8988T (cell line): ENCODE measurements at regions not wholly inside any gene's neighbourhood (a gene's known extent, or its start where the extent isn't known, plus 50 kb on each side); places are given as distances from the start of the nearest gene placed in this dataset.
"Not testable (repeated sequence)": the region's sequence is repeated elsewhere in the genome, so short reads cannot be mapped to it uniquely, and the experiment has no call there.

Experiments used
- DNase-seq: peaks from one replicate; pipeline ENCODE4 v3.0.0; 2011

DNA sequence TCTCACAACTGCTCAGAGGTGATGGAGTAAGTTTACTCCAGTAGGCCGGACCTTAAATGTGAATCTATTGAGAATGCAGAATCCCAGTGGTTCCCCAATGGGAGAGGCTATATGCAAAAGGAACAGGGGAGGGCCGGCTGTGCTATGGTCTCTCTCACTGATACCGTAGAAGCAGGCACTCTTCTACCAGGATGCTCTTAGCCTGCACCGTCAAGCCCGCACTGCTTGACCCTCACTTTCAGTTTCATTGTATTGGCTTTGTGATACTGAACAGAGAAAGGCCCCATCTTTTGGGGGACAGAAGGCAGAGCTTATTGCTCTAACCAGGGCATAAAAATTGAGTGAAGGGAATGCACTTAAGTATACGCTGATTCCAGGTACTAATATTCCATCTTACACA is 615.0 kb upstream of the RGMB start:
- no peak for DNase-seq

DNA sequence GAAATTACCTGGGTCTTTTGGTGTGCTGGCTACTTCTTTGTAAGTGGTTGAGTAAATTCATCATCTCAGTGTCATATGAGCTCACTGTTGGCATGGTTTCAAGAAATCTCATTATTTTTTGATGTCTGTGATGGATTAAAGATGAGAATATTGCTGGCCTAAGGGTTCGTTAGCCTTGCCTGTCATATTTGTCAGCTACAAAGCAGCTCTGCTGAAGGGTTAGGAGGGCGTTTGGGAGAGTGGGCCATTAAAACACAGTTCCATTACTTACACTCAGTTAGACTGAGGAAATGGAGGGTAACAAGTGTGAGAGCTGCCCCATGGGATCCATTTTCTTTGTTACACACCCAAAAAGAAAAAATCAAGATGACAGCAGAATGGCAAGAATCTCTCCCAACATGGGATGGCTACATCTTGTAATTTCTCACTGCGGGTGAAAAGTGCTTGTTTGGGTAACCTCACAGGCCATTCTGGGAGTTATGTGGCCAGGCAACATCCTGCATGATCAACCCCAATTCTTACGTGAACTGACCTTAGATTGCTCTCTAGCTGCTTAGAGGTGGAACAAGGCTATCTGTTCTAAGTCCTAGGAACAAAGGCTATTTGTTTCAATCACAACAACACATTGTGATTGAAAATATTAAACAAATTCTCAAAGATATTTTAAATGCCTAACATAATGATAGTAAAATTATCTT is 609.5 kb upstream of the RGMB start:
- DNase-seq: no peak

DNA sequence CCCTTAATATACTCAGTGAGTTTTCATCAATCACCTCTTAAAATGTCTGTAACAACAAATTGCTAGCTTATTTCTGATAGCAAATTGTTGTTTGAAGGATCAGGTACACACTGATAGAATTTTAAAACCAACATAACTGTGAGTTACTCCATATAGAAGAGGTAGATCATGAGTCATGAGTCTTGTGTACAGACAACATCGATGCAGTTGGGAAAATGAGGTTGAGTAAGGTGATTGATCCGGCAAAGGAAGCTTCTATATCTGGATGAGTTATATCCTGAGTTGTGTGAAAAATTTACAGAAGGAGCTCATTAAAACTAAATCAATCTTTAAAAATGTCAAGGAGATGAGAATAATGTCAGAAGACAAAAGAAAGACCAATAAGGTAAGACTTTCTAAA is 604.6 kb upstream of the RGMB start:
- no peak for DNase-seq

DNA sequence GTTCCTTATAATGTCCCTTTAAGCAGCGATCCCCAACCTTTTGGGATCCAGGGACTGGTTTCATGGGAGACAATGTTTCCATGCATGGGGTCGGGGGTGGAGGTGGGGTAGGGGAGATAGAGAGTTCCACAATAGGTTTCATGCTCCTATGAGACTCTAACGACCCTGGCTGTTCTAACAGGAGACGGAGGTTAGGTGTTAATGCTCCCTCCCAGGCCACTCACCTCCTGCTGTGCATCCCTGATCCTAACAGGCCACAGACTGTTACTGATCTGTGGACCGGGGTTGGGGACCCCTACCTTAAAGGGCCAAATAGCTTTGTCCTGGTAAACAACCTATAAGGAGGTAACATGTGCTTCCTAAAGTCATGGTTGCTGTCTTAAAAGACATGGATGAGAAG is 602.5 kb upstream of the RGMB start:
- no peak for DNase-seq

DNA sequence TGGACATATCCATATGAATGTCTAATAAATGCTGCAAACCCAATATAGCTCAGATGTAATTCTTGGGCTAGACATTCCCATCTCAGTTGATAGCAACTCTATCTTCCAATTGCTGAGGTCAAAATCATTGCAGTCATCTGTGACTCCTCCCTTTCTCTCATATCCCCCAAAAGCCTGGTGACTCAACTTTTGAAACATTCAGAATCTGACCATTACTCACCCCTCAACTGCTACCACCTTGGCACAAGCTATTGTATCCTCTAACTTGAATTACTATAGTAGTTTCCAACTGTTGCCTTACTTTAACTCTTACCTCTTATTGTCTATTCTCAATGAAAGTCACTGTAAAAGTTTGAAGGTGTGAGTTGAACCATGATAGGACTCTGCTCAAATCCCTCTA is 600.1 kb upstream of the RGMB start:
- no peak for DNase-seq

DNA sequence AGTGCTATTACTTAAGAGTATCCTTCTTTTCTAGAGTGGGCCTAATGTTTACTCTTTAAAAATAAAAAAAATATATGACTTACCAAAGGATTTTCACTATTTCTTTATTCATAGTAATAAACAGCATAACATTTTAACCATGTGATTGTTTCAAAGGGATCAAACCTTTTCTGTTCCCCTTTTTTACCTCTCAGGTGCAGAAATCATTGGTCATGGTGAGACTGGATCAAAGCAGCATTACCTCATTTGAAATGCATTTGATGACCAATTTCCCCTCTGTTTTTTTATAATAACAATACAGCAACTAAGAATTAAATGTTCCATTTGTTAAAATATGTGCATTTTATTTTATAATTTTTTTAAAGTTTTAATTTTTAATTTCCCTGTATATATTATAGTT is 598.0 kb upstream of the RGMB start:
- no peak for DNase-seq

DNA sequence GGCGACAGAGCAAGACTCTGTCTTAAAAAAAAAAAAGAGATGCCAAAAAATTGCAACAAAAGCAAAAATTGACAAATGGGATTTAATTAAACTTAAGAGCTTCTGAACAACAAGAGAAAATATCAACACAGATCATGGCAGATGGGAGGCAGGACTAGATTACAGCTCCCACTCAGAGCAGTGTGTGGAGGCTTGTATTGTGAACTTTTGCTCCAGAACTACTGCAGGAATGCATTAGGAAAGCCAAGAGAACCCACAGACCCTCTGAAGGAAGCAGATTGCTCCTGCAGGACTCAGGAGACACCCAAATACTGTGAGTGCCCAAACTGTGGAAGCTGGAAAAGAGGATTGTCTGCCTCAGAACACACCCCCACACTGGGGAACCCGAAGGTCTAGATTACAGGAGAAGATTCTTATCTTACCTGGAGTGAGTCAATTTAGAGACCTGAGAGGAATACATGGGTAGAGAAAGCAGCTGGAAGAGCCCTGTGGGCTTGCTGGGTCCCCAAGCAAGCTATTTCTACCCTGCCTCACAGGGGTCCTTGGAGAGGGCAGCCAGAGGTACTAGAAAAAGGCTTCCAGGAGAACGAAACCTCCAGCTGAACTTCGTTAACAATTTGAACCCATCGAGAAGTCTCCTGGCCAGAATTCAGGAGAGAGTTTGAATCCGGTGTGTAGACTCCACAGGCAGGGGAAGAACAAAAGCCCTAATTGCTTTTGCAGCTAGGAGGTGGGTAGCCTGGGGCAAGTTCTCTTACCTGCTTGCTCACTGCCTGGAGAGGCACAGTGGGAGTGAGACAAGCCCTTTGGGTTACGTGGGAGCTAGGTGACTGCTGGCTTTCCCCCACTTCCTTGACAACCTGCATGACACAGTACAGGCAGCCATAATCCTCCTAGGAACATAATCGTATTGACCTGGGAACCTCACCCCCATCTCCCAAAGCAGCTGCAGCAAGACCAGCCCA is 593.4 kb upstream of the RGMB start:
- DNase-seq: no peak

DNA sequence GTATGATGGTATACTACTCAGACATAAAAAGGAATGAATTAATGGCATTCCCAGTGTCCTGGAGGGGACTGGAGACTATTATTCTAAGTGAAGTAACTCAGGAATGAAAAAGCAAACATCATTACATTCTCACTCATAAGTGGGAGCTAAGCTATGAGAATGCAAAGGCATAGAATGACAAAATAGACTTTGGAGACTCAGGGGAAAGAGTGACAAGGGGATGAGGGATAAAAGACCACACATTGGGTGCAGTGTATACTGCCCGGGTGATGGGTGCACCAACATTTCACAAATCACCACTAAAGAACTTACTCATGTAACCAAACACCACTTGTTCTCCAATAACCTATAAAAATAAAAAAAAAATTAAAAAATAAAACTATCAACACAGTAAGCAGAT is 587.3 kb upstream of the RGMB start:
- no peak for DNase-seq

DNA sequence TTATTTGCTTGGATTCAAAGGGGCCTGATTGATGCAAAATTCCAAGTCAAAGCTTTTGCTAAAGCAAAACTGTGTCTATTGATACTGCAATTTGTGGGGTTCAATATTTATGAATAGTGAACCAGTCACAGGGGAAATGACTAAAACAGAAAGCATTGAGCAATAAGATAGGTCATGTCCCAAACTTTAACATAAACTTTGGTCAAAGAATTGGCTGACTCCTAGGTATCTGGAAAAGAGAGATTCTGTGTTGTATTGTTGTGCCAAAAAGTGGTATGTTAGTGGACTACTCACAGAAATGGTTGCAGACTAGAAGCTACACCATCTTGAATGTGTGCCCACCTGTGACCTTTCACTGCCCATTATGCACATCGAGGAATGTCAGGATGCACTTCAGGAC is 585.5 kb upstream of the RGMB start:
- DNase-seq: no peak

DNA sequence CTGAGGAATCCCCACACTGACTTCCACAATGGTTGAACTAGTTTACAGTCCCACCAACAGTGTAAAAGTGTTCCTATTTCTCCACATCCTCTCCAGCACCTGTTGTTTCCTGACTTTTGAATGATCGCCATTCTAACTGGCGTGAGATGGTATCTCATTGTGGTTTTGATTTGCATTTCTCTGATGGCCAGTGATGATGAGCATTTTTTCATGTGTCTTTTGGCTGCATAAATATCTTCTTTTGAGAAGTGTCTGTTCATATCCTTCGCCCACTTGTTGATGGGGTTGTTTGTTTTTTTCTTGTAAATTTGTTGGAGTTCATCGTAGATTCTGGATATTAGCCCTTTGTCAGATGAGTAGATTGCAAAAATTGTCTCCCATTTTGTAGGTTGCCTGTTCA is 583.1 kb upstream of the RGMB start:
- not testable (repeated sequence) for DNase-seq

DNA sequence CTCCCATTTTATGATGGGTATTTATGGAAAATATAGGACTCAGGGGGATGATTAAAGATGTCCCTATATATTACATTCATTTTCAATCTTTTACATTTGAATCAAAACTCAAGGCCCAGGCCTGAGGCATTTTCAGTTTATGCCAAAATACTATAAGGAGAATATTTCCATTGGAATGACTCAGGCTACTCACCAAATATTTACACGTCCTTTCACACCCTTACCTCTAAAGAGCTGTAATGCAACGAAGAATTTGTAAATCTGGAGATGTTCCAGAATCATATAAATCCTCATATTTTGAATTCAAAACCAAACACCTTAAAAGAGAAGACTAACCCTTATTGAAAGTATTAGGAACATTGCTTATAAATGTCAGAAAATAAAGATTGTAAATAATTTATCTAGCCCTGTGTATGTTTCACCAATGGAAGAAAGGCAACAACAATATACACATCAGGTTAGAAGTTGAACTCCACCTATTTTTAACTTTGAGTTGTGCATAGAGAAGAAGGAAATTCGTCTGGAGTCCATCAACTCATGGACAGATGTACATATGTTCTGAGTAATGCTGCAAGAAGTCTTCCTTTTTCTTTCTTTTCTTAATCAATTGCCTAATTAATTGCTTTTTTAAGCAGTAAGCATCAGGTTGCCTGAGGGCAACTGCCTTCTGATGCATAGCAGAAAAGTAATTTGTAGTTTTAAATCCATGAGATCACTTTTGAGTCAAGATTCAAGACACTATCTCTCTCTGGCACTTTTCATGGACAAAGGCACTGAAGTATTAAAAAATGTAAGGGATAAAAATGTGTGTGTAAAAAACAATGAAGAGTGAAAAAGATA is 579.3 kb upstream of the RGMB start:
- DNase-seq: no peak

DNA sequence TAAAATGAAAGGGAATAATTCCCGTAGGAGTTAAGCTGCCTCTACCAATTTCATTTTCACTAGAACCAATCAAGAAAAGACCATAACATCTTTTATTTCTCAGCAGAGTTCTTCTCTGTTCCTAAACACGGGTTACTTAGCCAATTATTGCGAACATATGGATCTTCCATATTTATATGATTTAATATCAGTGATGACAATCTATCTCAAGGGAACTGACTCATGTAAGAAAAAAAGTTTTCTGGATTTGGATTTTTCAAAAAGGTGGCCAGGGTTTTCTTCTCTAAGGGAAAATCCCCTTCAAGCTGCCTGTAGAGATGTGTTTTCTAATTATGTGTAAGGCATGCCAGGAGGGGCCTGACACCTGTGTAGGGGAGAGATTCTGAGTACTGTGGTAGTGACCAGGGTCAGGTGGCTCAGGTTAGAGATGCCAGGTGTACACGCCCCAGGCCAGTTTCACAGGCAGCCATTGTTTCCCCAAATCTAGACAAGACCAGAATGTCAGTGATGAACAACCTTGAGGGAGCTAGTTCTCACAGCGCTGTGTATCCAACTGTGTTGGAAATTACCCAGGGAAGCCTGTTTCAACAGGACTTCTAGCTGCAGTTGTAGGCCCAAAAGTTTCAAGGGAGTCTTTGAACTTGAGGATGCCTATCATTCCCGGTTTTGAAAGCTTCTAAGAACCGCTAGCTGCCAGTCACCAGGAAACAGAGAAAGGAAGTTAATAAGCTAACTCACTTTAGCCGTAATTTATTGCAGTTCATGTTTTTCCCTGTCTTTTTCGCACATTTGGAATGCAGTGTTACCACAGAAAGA is 572.5 kb upstream of the RGMB start:
- DNase-seq: no peak

DNA sequence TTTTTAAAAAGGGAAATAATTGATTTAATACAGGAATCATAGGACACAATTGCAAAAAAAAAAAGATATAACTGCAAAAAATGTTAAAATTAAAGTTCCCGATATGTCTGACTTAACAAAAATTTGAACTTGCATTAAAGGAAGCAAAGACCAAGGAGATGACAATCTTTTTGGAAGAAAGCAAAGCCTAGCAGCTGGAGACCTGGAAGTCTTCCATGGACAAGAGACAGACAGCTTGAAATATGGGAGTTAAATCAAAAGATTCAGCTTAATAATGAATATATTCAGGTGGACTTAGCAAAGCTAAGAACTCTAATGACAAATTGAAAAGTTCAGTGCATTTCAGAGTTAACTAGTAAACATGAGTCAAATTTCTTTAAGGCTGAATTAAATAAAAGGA is 568.7 kb upstream of the RGMB start:
- DNase-seq: no peak

DNA sequence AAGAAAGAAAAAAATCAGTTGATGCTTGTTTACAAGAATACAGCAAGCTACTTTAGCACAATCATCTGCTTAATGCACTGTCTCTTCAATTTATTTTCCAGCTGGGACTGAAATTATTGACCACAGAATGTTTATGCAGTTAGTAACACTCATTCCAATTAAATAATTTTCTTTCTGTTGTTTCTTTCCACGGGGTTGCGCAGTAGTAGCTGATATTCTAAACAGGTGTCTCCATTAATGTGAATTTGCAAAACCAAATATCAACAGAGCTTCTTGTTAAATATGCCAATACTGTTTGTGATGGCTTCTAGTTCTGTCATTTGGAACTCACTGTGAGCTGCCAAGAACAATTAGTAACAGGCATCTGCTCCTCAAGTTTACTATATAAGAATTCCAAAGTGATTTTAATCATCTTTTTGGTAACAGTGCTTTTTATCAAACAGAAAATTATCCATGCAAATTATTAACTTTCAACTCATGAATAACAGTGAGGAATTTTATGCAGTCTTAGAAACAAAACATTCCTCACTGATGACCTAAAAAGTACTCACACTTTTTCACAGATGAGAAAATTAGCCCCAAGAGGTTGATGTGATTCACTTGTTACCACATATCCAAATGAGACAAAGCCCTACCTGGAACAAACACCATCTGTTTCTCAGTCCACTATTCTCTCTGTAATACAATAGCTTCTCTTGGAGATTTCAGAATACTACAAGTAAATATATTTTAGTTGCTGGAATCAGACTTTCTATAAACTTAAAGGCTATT is 567.6 kb upstream of the RGMB start:
- no peak for DNase-seq

DNA sequence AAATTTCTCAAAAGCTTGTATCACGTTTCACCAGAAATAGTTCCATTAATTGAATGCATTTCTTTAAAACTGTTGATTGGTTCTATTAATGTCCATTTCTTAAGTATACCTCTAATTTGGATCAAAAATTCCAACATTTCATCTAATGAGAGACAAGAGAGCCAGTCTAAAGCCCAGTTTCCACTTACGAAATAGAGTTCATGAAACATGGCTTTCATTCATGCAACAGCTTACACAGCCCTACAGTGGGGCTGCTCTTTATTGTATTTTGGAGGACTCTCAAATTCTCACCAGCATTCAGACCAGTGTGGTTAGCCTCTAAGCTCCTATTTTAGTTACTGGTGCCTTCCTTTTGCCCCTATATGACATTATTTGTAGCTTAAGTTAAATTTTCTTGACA is 566.9 kb upstream of the RGMB start:
- DNase-seq: no peak

DNA sequence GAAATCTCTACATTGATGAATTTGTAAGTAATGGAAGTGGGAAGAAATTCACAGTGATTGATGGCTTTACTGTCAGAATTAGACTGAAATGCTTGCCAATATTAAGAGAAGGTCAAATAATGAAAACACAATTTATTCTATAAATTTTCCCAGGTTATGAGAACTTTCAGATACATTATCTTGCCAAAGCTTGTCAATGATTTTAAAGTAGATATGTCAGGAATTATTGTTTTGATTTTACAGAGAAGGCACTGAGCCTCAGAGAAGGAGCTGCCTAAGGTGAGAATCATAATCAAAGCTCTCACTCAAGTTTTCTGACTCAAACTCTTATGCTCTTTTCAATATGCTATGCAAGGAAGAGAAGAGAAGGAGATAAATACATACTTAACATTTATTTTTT is 564.0 kb upstream of the RGMB start:
- DNase-seq: no peak

DNA sequence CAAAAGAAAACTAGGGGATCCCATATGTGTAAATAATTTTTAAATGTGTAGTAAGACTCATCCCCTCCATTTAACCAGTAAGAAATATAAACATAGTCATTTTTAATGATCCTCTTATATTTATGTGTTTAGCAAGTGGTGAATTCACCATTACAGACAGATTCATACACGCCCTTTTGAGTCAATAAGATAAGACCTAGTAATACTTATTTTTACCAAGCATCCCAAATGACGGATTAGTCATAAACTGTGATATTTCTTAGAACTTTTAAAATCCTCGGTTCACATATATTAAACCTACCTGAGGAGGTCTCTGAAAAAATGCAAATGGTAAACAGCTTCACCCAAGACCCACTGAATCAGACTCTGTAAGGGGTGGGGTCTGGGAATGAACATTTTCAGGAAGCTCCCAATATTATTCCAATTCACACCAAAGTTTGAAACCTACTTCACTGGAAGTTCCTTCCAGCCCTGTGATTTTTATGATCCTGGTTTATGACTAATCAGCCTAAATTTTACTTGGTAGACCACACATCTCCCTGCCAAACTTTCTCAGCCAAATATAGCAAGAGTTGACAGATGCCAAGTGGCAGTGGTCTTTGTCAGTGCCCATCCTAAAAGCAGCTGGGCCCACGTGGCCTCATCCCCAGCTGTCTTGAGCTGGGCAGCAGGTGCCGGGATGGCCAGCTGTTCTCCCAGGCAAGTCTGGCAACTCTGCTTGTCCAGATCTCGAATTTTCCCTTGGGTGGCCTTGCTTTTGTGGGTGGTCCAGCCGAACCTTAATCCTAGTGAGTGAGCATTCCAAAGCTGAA is 559.0 kb upstream of the RGMB start:
- DNase-seq: no peak

DNA sequence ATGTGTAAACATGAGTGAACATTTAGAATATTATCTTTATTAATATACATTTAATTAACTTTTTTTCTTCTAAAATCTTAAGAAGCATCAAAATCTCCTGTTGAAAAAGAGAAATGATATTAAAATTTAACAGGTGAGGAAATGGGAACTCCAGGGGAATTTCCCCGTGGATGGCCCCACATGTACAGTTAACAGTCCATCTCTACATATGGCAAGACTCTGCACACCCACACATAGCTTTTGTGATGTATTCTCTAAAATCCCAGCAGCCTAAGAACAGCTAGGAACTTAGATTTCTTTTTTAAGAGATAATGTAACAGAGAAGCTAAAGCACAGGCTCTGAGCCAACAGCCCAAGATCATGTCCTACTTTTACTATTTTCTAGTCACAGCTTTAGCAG is 556.3 kb upstream of the RGMB start:
- no peak for DNase-seq

DNA sequence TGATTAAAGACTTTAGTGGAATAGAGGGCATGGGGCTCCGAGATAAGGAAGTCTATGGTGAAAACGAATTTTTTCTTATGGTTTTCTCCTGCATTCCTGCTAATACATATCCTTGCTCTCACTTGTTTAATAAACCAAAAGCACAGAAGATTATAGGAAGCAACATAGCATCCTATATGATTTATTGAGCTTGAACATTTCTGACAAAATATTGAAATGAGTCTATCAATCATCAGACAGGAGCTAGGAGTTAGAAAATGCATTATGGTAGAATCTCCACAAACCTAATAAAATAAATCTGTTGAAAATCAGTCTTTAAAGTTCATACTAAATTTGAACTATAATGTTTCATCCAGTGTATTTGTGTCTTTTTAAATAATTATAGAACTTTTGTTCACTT is 554.6 kb upstream of the RGMB start:
- no peak for DNase-seq

DNA sequence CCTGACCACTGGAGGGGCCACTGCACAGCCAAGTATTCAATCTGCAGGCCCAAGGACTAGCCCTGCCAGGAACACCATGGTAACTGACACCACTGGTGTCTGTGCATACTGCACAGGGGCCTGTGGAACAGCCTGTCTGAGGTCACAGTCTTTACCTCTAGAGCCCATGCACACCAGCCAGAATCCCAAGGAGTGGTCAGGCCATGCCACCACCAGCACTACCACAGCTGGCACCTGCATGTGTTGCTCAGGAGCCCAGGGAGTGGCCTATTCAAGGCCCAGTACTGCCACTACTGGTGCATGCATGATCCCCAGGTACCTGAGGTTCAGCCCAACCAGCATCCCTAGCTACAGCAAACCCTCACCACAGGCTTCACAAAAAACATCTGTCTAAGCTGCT is 546.0 kb upstream of the RGMB start:
- DNase-seq: no peak

DNA sequence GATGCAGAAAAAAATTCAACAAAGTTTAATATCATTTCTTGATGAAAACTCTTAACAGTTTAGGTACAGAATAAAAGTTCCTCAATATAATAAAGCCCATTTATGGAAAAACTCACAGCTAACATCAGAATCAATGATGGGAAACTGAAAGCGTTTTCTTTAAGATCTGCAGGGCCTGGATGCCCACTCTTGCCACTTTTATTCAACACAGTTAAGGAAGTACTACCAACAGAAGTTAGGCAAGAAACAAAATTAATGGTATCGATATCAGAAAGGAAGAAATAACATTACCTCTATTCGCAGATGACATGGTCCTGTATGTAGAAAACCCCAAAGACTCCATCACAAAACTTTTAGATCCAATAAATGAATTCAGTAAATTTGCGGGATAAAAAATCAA is 542.4 kb upstream of the RGMB start:
- DNase-seq: no peak
